CD4-positive, alpha-beta T cell (primary cell): ENCODE measurements at regions not wholly inside any gene's neighbourhood (a gene's known extent, or its start where the extent isn't known, plus 50 kb on each side); places are given as distances from the start of the nearest gene placed in this dataset.

Experiments
- ATAC-seq: fragments of 200-7000 bp; cut with Tn5 transposase; one replicate; pipeline ENCODE4 v1.10.0; 2022; ENCODE audit warnings: mild to moderate bottlenecking; ENCODE audit not compliant: poor library complexity
- CTCF ChIA-PET: fragments of 350-600 bp; sonication (Branson Sonifier 250); formaldehyde crosslinking; loops from one replicate; lab custom pipeline; 2021; ENCODE audit warnings: antibody characterized with exemption, inconsistent platforms; lab: Charles Lee
- POLR2A ChIA-PET: fragments of 350-600 bp; sonication (Branson Sonifier 250); formaldehyde crosslinking; loops from one replicate; lab custom pipeline; 2021; ENCODE audit warnings: antibody characterized with exemption, inconsistent platforms; lab: Charles Lee
- DNase-seq, 14 experiments: peaks; one replicate each; pipeline ENCODE4 v3.0.0-alpha.2; 2013 to 2020; ENCODE audit warnings: mixed read lengths in 2 of 14
- H3K27ac ChIP-seq, 2 donors: one replicate each; pipeline versions ENCODE4 v1.5.1 to v1.7.0; 2013; ENCODE audit warnings: low read length in 2 of 2, low read depth in 1 of 2, mild to moderate bottlenecking in 1 of 2
- H3K27me3 ChIP-seq, 2 experiments: 1 replicate in 1 of 2; 2 replicates in 1 of 2; pipeline versions ENCODE4 v1.6.1 to v1.7.0; 2013; ENCODE audit warnings: low read length in 2 of 2, control low read depth in 1 of 2, mild to moderate bottlenecking in 1 of 2, moderate library complexity in 1 of 2; ENCODE audit not compliant: insufficient read depth in 2 of 2, control insufficient read depth in 1 of 2
- H3K36me3 ChIP-seq: one replicate; pipeline ENCODE4 v1.6.1; 2013; ENCODE audit warnings: low read length, control low read depth; ENCODE audit not compliant: insufficient read depth
- H3K4me1 ChIP-seq: one replicate; pipeline ENCODE4 v1.6.1; 2013; ENCODE audit warnings: low read length, control low read depth; ENCODE audit not compliant: insufficient read depth
- H3K4me3 ChIP-seq: one replicate; pipeline ENCODE4 v1.5.1; 2013; ENCODE audit warnings: mild to moderate bottlenecking, low read length, moderate library complexity
- H3K9me3 ChIP-seq, 2 experiments: 1 replicate in 1 of 2; 2 replicates in 1 of 2; pipeline versions ENCODE4 v1.6.1 to v1.7.0; 2013; ENCODE audit warnings: low read length in 2 of 2, mild to moderate bottlenecking in 2 of 2, control low read depth in 1 of 2, moderate library complexity in 1 of 2; ENCODE audit not compliant: control insufficient read depth in 1 of 2, insufficient read depth in 1 of 2
- H3K27ac Mint-ChIP-seq: one replicate; pipeline ENCODE4 v1.8.0; 2020; ENCODE audit warnings: mixed read lengths
- H3K27me3 Mint-ChIP-seq: one replicate; pipeline ENCODE4 v1.8.0; 2021; ENCODE audit warnings: mixed read lengths
- H3K36me3 Mint-ChIP-seq: one replicate; pipeline ENCODE4 v1.8.0; 2021; ENCODE audit warnings: low read depth, mixed read lengths
- H3K4me1 Mint-ChIP-seq: one replicate; pipeline ENCODE4 v1.8.0; 2021; ENCODE audit warnings: low read depth, mixed read lengths
- H3K4me3 Mint-ChIP-seq: one replicate; pipeline ENCODE4 v1.8.0; 2020; ENCODE audit warnings: mild to moderate bottlenecking, mixed read lengths
- H3K9me3 Mint-ChIP-seq: one replicate; pipeline ENCODE4 v1.8.0; 2020; ENCODE audit warnings: mixed read lengths
- intact Hi-C, 2 experiments: fragments of 100-400 bp; cut with DNase I in 1 of 2; cut with micrococcal nuclease in 1 of 2; formaldehyde crosslinking; loops; one replicate each; pipeline versions ENCODE4 v1.15.1 to v1.9.0; 2023 to 2025; cut with DNase I, micrococcal nuclease
- TF ChIP-seq, protein P1 (sequence below): fragments of 200-600 bp; IDR thresholded peaks from one replicate; pipeline ENCODE4 v1.8.0; 2022; ENCODE audit warnings: antibody characterized with exemption, mild to moderate bottlenecking

GRCh38 chrX:1713296-1713695 is 98.4 kb downstream of the ASMT start:
- no peaks in the 10 kb centered on the region for H3K27me3 Mint-ChIP-seq
- no peak overlapping the region for H3K4me3 Mint-ChIP-seq
- TF ChIP-seq, protein P1, sequence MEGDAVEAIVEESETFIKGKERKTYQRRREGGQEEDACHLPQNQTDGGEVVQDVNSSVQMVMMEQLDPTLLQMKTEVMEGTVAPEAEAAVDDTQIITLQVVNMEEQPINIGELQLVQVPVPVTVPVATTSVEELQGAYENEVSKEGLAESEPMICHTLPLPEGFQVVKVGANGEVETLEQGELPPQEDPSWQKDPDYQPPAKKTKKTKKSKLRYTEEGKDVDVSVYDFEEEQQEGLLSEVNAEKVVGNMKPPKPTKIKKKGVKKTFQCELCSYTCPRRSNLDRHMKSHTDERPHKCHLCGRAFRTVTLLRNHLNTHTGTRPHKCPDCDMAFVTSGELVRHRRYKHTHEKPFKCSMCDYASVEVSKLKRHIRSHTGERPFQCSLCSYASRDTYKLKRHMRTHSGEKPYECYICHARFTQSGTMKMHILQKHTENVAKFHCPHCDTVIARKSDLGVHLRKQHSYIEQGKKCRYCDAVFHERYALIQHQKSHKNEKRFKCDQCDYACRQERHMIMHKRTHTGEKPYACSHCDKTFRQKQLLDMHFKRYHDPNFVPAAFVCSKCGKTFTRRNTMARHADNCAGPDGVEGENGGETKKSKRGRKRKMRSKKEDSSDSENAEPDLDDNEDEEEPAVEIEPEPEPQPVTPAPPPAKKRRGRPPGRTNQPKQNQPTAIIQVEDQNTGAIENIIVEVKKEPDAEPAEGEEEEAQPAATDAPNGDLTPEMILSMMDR: no peak
- H3K9me3 Mint-ChIP-seq: peaks cover 2% of the 10 kb centered on the region
- H3K36me3 ChIP-seq: no peaks in the 10 kb centered on the region
- H3K4me1 ChIP-seq: no peaks in the 10 kb centered on the region
- H3K9me3 ChIP-seq: peaks cover 0 to 11% of the 10 kb centered on the region in 2 experiments
- H3K4me3 ChIP-seq: no peak overlapping the region
- intact Hi-C loops: no loop called here
- no peak overlapping the region for H3K27ac ChIP-seq
- DNase-seq (no peak), ATAC-seq (no peak)
- no peaks in the 10 kb centered on the region for H3K27me3 ChIP-seq
- CTCF ChIA-PET: no interaction called here
- POLR2A ChIA-PET: no interaction called here
- H3K4me1 Mint-ChIP-seq: no peaks in the 10 kb centered on the region
- H3K27ac Mint-ChIP-seq: no peak overlapping the region
- peaks cover 24% of the 10 kb centered on the region for H3K36me3 Mint-ChIP-seq

DNA sequence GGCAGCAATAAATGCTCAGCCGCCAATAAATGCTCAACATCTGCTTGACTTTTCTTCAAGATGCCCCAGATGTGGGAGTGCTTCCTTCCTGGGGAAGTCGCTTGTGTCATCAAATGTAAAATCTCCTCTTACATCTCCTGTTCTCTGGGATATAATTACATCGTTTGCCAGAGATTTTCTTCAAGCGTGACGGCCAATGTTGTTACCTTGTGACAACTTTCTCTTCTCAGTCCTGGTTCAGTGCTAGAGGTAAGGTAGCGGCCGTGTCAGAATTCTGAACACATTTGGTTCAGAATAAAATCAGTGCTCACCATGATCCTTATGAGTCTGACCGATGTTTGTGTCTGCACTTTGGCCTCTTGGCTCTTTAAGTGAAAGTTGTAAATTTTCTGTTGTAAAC is 102.5 kb downstream of the ASMT start:
- ATAC-seq (no peak), DNase-seq (no peak)
- Histone ChIP-seq H3K9me3 (peaks cover 0 to 16% of the 10 kb centered on the region in 2 experiments), H3K27ac (no peak overlapping the region), H3K27me3 (no peaks in the 10 kb centered on the region), H3K4me1 (no peaks in the 10 kb centered on the region), H3K36me3 (no peaks in the 10 kb centered on the region), H3K4me3 (no peak overlapping the region)
- ChIA-PET CTCF (no interaction called here), POLR2A (no interaction called here)
- TF ChIP-seq, protein P1: no peak
- Mint-ChIP-seq H3K9me3 (peaks cover 2% of the 10 kb centered on the region), H3K27ac (no peak overlapping the region), H3K36me3 (peaks cover 27% of the 10 kb centered on the region), H3K4me3 (no peak overlapping the region), H3K4me1 (no peaks in the 10 kb centered on the region), H3K27me3 (no peaks in the 10 kb centered on the region)
- intact Hi-C loops: no loop called here

GRCh38 chrX:1719270-1719669 is 104.4 kb downstream of the ASMT start:
- POLR2A ChIA-PET: no interaction called here
- no peak for DNase-seq
- no peaks in the 10 kb centered on the region for H3K4me1 Mint-ChIP-seq

More at GRCh38 chrX:1719270-1719669, 104.4 kb downstream of the ASMT start:
- Histone ChIP-seq H3K4me3 (no peak overlapping the region), H3K36me3 (no peaks in the 10 kb centered on the region), H3K4me1 (no peaks in the 10 kb centered on the region), H3K9me3 (peaks cover 0 to 19% of the 10 kb centered on the region in 2 experiments), H3K27ac (no peak overlapping the region), H3K27me3 (no peaks in the 10 kb centered on the region)
- H3K9me3 Mint-ChIP-seq: peaks cover 2% of the 10 kb centered on the region
- TF ChIP-seq, protein P1: no peak
- ATAC-seq: no peak
- intact Hi-C loops: no loop called here
- CTCF ChIA-PET: no interaction called here
- H3K4me3 Mint-ChIP-seq: no peak overlapping the region
- H3K27ac Mint-ChIP-seq: no peak overlapping the region
- peaks cover 19% of the 10 kb centered on the region for H3K36me3 Mint-ChIP-seq
- H3K27me3 Mint-ChIP-seq: no peaks in the 10 kb centered on the region
